Spleen (tissue), 7 donors: ENCODE measurements at regions not wholly inside any gene's neighbourhood (a gene's known extent, or its start where the extent isn't known, plus 50 kb on each side); places are given as distances from the start of the nearest gene placed in this dataset.

Source experiments
- POLR2A ChIP-seq, 3 donors: fragments of 450-650 bp; IDR thresholded peaks; one replicate each; pipeline ENCODE4 v1.5.1; 2017; ENCODE audit warnings: antibody characterized with exemption in 3 of 3, mild to moderate bottlenecking in 1 of 3
- TF ChIP-seq, protein P1 (sequence below), 11 experiments: fragments of 200-600 bp in 7 of 11; fragments of 450-650 bp in 4 of 11; sonication (generic) in 4 of 11; IDR thresholded peaks in 8 of 11; conservative IDR thresholded peaks in 3 of 11; 1 replicate in 7 of 11; 2 replicates in 4 of 11; pipeline versions ENCODE4 v1.4.0 to v1.8.0; 2016 to 2021; ENCODE audit warnings: antibody characterized with exemption in 11 of 11, inconsistent platforms in 4 of 11, mild to moderate bottlenecking in 1 of 11
- donor health status: DM: no; HTN: no; CAD: no; lungs with moderate emphysema.
- donor health status: DM: no; HTN: no; CAD: no.
- donor health status: DM: no; HTN: no; CAD: no.

DNA sequence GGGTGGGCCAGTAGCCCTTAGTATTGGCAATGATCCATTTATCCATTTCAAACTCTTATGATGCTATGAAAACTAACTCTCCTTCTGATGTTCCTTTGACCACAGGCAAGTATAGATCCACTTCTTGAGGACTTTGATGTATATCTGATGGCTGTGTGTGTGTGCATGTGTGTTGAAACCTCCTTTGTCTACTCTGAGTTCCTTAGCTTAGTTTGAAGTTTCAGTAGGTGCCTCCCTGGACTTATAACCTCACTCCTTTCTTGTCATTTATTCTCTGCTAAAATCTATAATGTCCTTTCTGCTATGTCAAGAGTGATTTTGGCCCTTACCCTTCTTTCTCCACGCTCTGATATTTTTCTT is 409.3 kb downstream of the PRDM2 start:
- TF ChIP-seq POLR2A (IDR thresholded peaks at IDR 0.05): no peak
- TF ChIP-seq, protein P1, sequence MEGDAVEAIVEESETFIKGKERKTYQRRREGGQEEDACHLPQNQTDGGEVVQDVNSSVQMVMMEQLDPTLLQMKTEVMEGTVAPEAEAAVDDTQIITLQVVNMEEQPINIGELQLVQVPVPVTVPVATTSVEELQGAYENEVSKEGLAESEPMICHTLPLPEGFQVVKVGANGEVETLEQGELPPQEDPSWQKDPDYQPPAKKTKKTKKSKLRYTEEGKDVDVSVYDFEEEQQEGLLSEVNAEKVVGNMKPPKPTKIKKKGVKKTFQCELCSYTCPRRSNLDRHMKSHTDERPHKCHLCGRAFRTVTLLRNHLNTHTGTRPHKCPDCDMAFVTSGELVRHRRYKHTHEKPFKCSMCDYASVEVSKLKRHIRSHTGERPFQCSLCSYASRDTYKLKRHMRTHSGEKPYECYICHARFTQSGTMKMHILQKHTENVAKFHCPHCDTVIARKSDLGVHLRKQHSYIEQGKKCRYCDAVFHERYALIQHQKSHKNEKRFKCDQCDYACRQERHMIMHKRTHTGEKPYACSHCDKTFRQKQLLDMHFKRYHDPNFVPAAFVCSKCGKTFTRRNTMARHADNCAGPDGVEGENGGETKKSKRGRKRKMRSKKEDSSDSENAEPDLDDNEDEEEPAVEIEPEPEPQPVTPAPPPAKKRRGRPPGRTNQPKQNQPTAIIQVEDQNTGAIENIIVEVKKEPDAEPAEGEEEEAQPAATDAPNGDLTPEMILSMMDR (IDR thresholded peaks at IDR 0.05 in 8 of 11, conservative IDR thresholded peaks at IDR 0.05 in 3 of 11): no peak
